ENCODE measurements at regions not wholly inside any gene's neighbourhood (a gene's known extent, or its start where the extent isn't known, plus 50 kb on each side); places are given as distances from the start of the nearest gene placed in this dataset.
A peak's percentile ranks its signal among the peaks of the same experiment; 100 is the strongest.
"Not testable (repeated sequence)": the region's sequence is repeated elsewhere in the genome, so short reads cannot be mapped to it uniquely, and the experiment has no call there.

DNA sequence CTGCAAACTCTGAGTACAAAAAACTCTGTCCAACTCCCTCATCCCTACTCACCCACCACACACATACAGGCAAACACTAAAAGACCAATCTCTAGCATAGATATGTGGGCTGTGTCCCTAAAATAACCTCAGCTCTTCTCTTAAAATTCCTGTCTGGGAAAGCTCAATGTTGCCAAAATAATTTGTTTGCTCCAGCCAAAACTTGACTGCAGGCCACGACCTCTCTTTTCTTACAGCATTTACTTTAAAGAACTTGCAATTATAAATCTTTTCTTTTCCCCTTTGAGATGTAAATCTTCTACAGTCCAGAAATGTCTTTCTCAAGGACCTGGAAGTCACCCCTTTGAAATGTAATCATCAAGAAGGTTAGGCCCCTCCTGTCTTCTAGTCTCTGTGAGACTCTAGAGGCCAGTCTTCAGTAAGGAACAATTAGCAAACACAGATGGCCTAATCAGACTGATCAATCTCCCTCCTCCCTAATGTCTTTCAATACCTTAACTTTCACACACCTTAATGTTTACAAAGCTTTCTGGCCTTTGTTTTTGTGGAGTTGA lies 483.6 kb upstream of the RGS18 start:
- no peak for DNase-seq (ENCODE audit: low spot score)

- no peak for DNase-seq (ENCODE audit: low spot score)
These were observed 482.1 kb upstream of the RGS18 start for GRCh38 chr1:191675856-191676783.

DNA sequence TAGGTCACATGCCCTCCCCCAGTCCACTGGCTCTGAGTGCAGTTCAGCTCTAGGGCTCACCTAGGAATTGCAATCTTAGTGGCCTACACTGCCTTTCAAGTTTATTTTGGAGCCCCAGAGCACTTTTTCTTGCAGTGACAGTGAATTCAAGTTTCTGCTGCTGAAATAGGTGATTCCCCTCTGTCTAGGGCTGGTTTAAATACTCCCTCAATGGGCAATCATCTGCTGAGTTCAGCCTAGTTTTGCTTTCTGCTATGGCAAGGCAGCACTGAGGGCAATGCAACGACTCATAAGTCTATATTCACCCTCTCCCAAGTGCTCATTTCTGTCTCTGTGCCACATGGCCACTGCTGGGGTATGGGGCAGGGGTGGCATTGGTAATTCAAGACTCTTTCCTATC lies 472.6 kb upstream of the RGS18 start:
- DNase-seq (ENCODE audit: low spot score) = no peak

- DNase-seq (ENCODE audit: low spot score) = no peak
These were observed 470.5 kb upstream of the RGS18 start for GRCh38 chr1:191687721-191688120.

DNA sequence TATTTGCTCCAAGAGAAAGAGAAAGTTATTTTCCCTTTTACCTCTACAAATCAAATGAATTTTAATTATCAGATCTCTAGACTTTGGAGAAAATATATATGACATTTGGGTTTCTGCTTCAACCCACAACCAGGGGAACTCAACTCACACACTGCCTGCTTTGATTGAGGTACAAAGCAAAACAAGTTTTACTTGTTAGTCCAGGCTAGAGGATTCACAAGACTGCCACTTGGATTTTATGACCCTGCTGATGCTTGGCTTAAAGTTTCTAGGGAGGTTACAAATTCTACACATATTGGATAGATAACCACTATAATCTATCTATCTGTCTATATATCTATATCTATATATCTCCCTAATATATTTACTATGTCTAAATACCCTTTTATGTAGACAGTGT lies 467.3 kb upstream of the RGS18 start:
- DNase-seq (ENCODE audit: low spot score) = no peak

GRCh38 chr1:191693797-191694196 lies 464.5 kb upstream of the RGS18 start:
- no peak for DNase-seq (ENCODE audit: low spot score)

DNA sequence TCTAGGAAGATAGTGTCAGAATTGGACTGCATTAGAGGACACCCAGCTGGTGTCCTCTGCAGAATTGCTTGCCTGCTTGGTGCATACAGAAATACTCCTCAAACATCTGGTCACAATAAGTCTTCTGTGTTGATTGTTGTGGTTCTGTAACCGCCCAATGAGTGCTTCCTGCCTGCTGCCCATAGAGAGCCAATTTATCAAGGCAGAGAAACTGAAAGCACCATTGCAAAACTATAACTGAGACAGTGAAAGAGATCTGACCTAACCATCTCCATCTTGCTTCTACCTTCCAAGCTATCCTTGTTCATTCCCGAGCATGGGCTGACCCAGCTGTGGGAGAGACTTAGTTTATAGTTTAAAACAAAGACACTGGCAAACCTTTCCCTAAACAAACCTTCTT lies 462.4 kb upstream of the RGS18 start:
- no peak for DNase-seq (ENCODE audit: low spot score)

DNA sequence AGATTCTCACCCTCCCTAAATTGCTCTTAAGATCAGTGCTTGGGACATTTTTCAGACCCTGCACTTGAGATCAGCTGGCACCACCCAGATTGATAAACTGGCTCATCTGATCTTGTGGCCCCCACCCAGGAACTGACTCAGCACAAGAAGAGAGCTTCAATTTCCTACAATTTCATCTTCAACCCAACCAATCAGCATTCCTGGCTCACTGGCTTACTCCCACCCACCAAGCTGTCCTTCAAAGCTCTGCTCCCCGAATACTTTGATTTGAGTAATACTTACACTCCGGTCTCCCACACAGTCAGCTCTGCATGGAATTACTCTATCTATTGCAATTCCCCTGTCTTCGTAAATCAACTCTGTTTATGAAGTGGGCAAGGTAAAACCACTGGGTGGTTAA lies 461.9 kb upstream of the RGS18 start:
- DNase-seq (ENCODE audit: low spot score) = no peak

- no peak for DNase-seq (ENCODE audit: low spot score)
These were observed 460.7 kb upstream of the RGS18 start for GRCh38 chr1:191697556-191697955.

DNA sequence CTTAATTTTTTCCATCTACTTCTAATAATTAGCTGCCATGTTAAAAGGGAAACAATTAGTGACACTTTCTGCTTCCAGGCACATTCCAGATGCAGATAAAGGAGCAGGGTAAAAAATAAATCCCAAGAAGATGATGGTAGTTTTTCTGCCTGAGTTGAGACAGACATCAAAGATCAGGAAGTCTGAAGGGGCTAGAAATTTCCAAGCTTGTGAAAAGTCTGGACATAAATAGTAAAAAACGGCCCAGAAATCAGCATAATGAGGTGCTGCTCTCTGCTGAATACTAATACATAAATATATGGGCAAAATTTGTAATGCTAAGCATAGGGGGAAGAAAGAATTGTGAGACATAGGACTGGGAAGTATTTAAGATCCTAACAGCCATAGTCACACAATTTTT lies 460.0 kb upstream of the RGS18 start:
- no peak for DNase-seq (ENCODE audit: low spot score)

DNA sequence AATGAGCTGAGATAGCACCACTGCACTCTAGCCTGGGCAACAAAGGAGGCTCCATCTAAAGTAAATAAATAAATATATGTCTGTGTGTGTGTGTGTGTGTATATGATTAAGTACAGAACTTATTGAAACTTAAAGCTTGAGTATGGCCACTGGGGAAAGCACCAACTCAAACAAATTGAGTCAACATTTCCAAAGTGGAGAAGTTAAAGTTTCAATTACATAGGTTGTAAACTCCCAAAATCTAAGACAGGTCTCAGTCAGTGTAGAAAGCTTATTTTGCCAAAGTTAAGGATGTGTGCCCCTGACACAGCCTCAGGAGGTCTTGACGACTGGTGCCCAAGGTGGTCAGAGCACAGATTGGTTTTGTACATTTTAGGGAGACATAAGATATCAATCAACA lies 458.9 kb upstream of the RGS18 start:
- DNase-seq (ENCODE audit: low spot score) = no peak

DNA sequence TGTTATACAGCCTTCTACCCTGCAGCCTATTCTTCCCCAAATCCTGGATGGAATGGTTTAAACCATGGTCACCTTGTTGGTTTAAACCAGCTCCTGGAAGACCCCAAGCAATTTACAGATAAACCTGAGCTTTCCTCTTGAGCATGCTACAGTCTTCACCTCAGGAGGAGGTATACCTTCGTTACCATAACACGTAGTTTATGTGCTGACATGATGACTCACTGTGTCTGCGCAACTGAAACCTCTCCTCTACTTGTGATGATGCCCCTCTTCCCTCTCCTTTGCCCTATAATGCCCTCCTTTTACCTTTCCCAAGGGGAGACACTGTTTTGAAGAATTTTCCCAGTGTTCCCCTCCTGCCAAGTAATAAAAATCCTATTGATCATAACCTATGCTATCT lies 457.3 kb upstream of the RGS18 start:
- no peak for DNase-seq (ENCODE audit: low spot score)

GRCh38 chr1:191702124-191702523 lies 456.1 kb upstream of the RGS18 start:
- no peak for DNase-seq (ENCODE audit: low spot score)

DNA sequence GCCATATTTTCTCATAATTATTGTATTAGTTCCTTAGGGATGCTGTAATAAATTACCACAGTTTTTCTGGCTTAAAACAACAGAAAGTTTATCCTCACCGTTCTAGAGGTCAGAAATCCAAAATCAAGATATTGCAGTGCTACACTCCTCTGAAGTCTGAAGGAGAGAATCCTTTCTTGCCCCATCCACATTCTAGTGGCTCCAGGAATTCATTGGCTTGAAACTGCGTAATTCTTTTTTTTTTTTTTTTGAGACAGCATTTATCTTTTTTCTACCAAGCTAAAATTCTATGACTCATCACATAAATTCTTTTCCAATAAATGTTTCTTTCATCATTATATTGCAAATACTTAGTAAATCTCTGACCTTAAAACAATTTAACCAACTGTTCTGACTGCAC lies 451.0 kb upstream of the RGS18 start:
- no peak for DNase-seq (ENCODE audit: low spot score)

GRCh38 chr1:191709215-191709614 lies 449.0 kb upstream of the RGS18 start:
- DNase-seq (ENCODE audit: low spot score) = no peak

DNA sequence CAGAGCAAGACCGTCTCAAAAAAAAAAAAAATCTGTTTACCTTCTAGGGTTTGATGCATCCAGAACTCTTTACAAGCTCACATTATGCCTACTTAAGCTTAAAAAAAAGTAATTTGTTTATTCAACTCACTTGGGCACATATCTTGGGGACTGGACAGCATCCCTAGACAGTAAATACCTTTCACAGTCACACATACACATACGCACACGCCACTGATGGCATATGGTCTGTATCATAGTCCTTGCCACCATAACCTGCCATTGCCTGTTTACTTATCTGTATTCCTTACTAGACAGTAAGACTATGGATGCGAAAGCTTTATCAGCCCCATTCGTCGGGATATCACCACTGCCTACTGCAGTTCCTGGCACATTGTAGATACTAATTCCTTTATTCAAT lies 446.3 kb upstream of the RGS18 start:
- DNase-seq (ENCODE audit: low spot score) = no peak

GRCh38 chr1:191714845-191715244 lies 443.4 kb upstream of the RGS18 start:
- no peak for DNase-seq (ENCODE audit: low spot score)

DNA sequence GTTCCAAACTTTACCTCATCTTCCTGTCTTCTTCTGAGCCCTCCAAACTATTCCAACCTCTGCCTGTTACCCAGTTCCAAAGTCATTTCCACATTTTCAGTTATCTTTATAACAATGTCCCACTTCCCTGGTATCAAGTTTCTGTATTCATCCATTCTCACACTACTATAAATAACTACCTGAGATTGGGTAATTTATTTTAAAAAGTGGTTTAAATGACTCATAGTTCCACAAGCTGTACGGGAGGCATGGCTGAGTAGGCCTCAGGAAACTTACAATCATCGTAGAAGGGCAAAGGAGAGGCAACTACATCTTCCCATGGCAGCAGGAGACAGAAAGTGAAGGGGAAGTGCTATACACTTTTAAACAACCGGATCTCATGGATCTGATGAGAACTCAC lies 428.5 kb upstream of the RGS18 start:
- DNase-seq (ENCODE audit: low spot score) = peak; percentile 1

GRCh38 chr1:191731608-191732302 lies 426.5 kb upstream of the RGS18 start:
- DNase-seq (ENCODE audit: low spot score) = not testable (repeated sequence)

DNA sequence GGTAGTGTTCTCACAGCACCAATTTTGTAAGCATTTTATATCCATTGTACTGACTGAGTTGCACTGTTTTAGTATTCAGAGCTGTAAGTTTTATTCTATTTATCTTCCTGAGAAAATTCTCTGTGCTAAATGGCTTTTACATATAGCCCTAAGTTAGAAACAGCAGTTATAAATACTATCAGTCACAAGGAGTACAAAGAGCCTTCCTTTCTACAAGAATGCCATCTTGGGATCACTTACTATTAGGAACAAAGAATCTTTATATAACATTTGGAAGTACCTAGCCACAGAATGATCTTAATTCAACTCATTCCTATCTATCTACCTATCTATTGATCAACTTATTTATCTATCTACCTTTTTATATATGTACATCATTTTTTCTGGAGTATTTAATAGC lies 423.9 kb upstream of the RGS18 start:
- DNase-seq (ENCODE audit: low spot score) = no peak

- no peak for DNase-seq (ENCODE audit: low spot score)
These were observed 418.7 kb upstream of the RGS18 start for GRCh38 chr1:191739544-191739943.

GRCh38 chr1:191752342-191752741 lies 405.9 kb upstream of the RGS18 start:
- DNase-seq (ENCODE audit: low spot score) = no peak

- DNase-seq (ENCODE audit: low spot score) = no peak
These were observed 398.2 kb upstream of the RGS18 start for GRCh38 chr1:191760016-191760415.
